ENCODE measurements at regions not wholly inside any gene's neighbourhood (a gene's known extent, or its start where the extent isn't known, plus 50 kb on each side); places are given as distances from the start of the nearest gene placed in this dataset.

GRCh38 chr21:43271452-43272020, 102.7 kb downstream of the CRYAA start:
- no peak for DNase-seq

- no peak for DNase-seq
These were observed 102.0 kb downstream of the CRYAA start for GRCh38 chr21:43270800-43271301.

- no peak for DNase-seq
These were observed 101.3 kb downstream of the CRYAA start for GRCh38 chr21:43269957-43270705.

GRCh38 chr21:43269440-43269839, 100.6 kb downstream of the CRYAA start:
- DNase-seq: peak in 2 of 5 donors; percentile 18 to 24

GRCh38 chr21:43268804-43269186, 100.0 kb downstream of the CRYAA start:
- no peak for DNase-seq

- no peak for DNase-seq
These were observed 99.4 kb downstream of the CRYAA start for GRCh38 chr21:43268086-43268803.

- DNase-seq: no peak
These were observed 98.7 kb downstream of the CRYAA start for GRCh38 chr21:43267391-43268085.

- DNase-seq: no peak
These were observed 97.7 kb downstream of the CRYAA start for GRCh38 chr21:43266534-43266933.

- peak in 2 of 5 donors; percentile 24 for DNase-seq
These were observed 93.6 kb downstream of the CRYAA start for GRCh38 chr21:43262427-43262826.
